Smooth muscle cell (in vitro differentiated cells): ENCODE measurements at regions not wholly inside any gene's neighbourhood (a gene's known extent, or its start where the extent isn't known, plus 50 kb on each side); places are given as distances from the start of the nearest gene placed in this dataset.

ENCODE experiments used
- DNase-seq: peaks from one replicate; lab custom pipeline; 2025; ENCODE audit not compliant: unreplicated experiment; lab: John Stamatoyannopoulos, UW
- H2AFZ ChIP-seq: fragments of 200-600 bp; sonication (generic); 2 replicates; pipeline ENCODE4 v1.6.0; 2016; ENCODE audit warnings: antibody characterized with exemption, low read depth, mild to moderate bottlenecking
- H3F3A ChIP-seq: fragments of 200-600 bp; sonication (generic); 2 replicates; pipeline ENCODE4 v1.6.0; 2017; ENCODE audit warnings: antibody characterized with exemption, low read depth
- H3K27ac ChIP-seq: fragments of 200-600 bp; sonication (generic); 2 replicates; pipeline ENCODE4 v1.5.1; 2016; ENCODE audit warnings: low read depth, mild to moderate bottlenecking
- H3K27me3 ChIP-seq: fragments of 200-600 bp; sonication (generic); 2 replicates; pipeline ENCODE4 v1.6.1; 2016; ENCODE audit warnings: low read depth, mild to moderate bottlenecking
- H3K36me3 ChIP-seq: fragments of 200-600 bp; sonication (generic); 2 replicates; pipeline ENCODE4 v1.5.1; 2016; ENCODE audit warnings: low read depth
- H3K4me1 ChIP-seq: fragments of 200-600 bp; sonication (generic); 2 replicates; pipeline ENCODE4 v1.5.1; 2016; ENCODE audit warnings: low read depth
- H3K4me2 ChIP-seq: fragments of 200-600 bp; sonication (generic); 2 replicates; pipeline ENCODE4 v1.6.0; 2016; ENCODE audit warnings: mild to moderate bottlenecking
- H3K4me3 ChIP-seq: fragments of 200-600 bp; sonication (generic); 2 replicates; pipeline ENCODE4 v1.5.1; 2016; ENCODE audit warnings: mild to moderate bottlenecking
- H3K79me2 ChIP-seq: fragments of 200-600 bp; sonication (generic); 2 replicates; pipeline ENCODE4 v1.6.0; 2016; ENCODE audit warnings: low read depth, mild to moderate bottlenecking
- H3K9ac ChIP-seq: fragments of 200-600 bp; sonication (generic); 2 replicates; pipeline ENCODE4 v1.6.0; 2016; ENCODE audit warnings: low read depth
- H3K9me3 ChIP-seq: fragments of 200-600 bp; sonication (generic); replicated peaks from 2 replicates; pipeline ENCODE4 v1.5.1; 2016; ENCODE audit warnings: low read depth
- H4K20me1 ChIP-seq: fragments of 200-600 bp; sonication (generic); 2 replicates; pipeline ENCODE4 v1.6.0; 2016; ENCODE audit warnings: low read depth
- WGBS: methylation state at CpG from one replicate; pipeline ENCODE4 v1.1.7; 2016; ENCODE audit warnings: low lambda C conversion rate; 5-methylcytosine and 5-hydroxymethylcytosine counted together
- TF ChIP-seq, protein P1 (sequence below): fragments of 200-600 bp; sonication (generic); IDR thresholded peaks from 2 replicates; pipeline ENCODE4 v1.5.1; 2017; ENCODE audit warnings: borderline replicate concordance, mild to moderate bottlenecking, antibody characterized with exemption; ENCODE audit not compliant: insufficient read depth, poor library complexity, severe bottlenecking

DNA sequence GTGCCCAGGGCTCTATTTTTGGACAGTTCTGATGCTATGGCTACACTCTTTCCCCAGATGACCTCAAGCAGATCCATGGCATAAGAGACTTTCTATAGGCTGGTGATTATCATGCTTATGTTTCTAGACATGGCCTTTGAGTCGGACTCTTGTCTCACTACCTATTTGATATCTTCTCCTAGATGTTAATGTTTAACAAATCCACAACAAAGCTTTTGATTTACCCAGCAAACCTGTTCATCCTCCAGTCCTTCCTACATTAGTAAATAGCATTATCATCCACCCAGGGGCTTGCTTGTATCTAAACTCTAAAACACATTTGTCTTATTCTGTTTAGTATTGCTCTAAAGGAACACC lies 188.7 kb downstream of the CSNK2A3 start:
- Histone ChIP-seq H3K4me1 (peaks cover 4% of the 10 kb centered on the region), H3K27me3 (no peaks in the 10 kb centered on the region), H2AFZ (no peak overlapping the region), H3K4me3 (no peak overlapping the region), H4K20me1 (no peaks in the 10 kb centered on the region), H3K4me2 (no peak overlapping the region), H3K36me3 (no peaks in the 10 kb centered on the region), H3K79me2 (no peaks in the 10 kb centered on the region), H3K9me3 (no peaks in the 10 kb centered on the region), H3K9ac (no peak overlapping the region), H3F3A (peaks cover 4% of the 10 kb centered on the region), H3K27ac (no peak overlapping the region)
- DNase-seq, result no peak
- WGBS, result 92% methylated on average over 1 of the region's 1 CpG
- TF ChIP-seq, protein P1, sequence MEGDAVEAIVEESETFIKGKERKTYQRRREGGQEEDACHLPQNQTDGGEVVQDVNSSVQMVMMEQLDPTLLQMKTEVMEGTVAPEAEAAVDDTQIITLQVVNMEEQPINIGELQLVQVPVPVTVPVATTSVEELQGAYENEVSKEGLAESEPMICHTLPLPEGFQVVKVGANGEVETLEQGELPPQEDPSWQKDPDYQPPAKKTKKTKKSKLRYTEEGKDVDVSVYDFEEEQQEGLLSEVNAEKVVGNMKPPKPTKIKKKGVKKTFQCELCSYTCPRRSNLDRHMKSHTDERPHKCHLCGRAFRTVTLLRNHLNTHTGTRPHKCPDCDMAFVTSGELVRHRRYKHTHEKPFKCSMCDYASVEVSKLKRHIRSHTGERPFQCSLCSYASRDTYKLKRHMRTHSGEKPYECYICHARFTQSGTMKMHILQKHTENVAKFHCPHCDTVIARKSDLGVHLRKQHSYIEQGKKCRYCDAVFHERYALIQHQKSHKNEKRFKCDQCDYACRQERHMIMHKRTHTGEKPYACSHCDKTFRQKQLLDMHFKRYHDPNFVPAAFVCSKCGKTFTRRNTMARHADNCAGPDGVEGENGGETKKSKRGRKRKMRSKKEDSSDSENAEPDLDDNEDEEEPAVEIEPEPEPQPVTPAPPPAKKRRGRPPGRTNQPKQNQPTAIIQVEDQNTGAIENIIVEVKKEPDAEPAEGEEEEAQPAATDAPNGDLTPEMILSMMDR, result no peak

DNA sequence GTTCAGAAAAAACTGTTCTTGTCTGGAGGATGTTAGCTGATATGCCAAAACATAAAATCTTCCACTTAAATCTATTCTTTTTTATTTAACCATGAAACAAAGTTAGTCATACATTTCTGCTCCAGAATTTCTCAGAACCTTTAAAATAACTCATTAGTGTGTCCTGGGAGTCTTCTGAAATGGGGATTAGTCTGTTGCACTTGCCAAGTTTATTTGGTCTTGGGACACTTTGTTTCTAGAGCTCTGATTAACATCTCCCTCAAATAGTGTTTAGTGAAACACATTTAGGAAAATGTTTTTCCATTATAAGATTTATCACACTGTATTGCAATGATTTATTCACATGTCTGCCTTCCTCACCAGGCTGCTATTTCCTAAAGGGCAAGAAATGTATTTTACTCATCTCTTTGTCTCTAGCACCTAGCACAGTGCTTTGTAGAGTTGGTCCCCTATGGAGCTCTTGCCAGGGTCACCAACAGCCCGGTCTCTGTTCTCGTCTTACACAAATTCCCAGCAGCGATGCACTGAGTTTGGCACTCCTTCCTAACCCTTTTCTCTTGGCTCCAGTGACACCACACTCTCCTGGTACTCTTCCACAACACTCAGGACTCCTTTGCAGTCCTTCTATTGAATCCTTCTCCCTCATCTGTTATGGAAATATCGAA lies 189.2 kb downstream of the CSNK2A3 start:
- H3K79me2 ChIP-seq, result no peaks in the 10 kb centered on the region
- H3K27me3 ChIP-seq, result no peaks in the 10 kb centered on the region
- TF ChIP-seq, protein P1, result no peak
- no peak overlapping the region for H3K4me3 ChIP-seq
- no peaks in the 10 kb centered on the region for H3F3A ChIP-seq
- 82% methylated on average over 4 of the region's 4 CpGs for WGBS
- H3K27ac ChIP-seq, result no peak overlapping the region
- no peak overlapping the region for H2AFZ ChIP-seq
- H4K20me1 ChIP-seq, result no peaks in the 10 kb centered on the region
- H3K4me2 ChIP-seq, result no peak overlapping the region
- H3K36me3 ChIP-seq, result no peaks in the 10 kb centered on the region
- H3K9me3 ChIP-seq, result no peaks in the 10 kb centered on the region
- peaks cover 4% of the 10 kb centered on the region for H3K4me1 ChIP-seq
- DNase-seq, result no peak
- H3K9ac ChIP-seq, result no peak overlapping the region

DNA sequence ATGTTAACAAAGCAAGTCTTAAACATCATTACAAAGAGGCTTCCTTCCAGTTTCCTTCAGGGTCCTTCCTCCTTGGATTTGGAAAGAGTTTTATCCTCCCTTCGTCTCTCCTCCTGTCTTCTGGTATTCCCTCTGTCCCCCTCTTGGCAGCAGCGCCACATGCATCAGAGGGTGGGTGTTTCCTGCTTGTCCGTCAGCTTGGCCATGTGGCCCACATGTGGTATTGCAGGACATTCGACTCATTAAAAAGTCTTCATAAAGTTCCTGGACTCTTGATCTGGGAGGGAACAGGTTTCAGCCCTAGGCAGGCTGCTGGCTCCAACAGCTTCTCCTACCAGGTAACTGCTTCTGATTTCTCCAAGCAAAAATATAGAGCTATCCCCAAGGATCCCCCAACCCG lies 189.8 kb downstream of the CSNK2A3 start:
- Histone ChIP-seq H3K36me3 (no peaks in the 10 kb centered on the region), H3K4me3 (no peak overlapping the region), H3K4me1 (no peaks in the 10 kb centered on the region), H3K27me3 (no peaks in the 10 kb centered on the region), H2AFZ (no peak overlapping the region), H3K79me2 (no peaks in the 10 kb centered on the region), H3K4me2 (no peak overlapping the region), H3F3A (no peaks in the 10 kb centered on the region), H3K9me3 (no peaks in the 10 kb centered on the region), H4K20me1 (no peaks in the 10 kb centered on the region), H3K9ac (no peak overlapping the region), H3K27ac (no peak overlapping the region)
- 43% methylated on average over 5 of the region's 5 CpGs for WGBS
- DNase-seq, result no peak
- TF ChIP-seq, protein P1, result peak; percentile 21

DNA sequence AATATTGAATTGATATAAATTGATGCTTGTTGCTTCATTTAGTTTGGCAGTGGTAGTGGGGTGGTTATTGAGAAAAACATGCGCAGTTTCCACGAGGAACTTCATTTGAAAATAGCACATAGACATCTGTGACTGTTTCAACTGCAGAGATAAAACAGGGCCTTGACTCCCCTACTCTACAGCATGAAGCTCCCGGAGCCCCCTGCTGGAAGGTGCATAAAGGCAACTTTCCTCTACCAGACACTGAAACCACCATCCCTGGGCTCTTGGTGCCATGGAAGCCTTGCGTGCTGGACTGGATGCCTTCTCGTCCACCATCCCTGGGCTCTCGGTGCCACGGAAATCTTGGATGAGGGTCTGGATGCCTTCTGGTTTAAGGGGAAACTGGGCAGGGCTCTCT lies 195.9 kb downstream of the CSNK2A3 start:
- TF ChIP-seq, protein P1, result peak; percentile 34
- Histone ChIP-seq H4K20me1 (no peaks in the 10 kb centered on the region), H3K36me3 (no peaks in the 10 kb centered on the region), H3K27me3 (no peaks in the 10 kb centered on the region), H3K4me1 (no peaks in the 10 kb centered on the region), H3K27ac (no peak overlapping the region), H3K9me3 (no peaks in the 10 kb centered on the region), H3K79me2 (no peaks in the 10 kb centered on the region), H2AFZ (no peak overlapping the region), H3K4me2 (no peak overlapping the region), H3F3A (no peaks in the 10 kb centered on the region), H3K4me3 (no peak overlapping the region), H3K9ac (no peak overlapping the region)
- 78% methylated on average over 7 of the region's 7 CpGs for WGBS
- DNase-seq, result no peak
